PFSK-1 (cell line): ENCODE measurements at regions not wholly inside any gene's neighbourhood (a gene's known extent, or its start where the extent isn't known, plus 50 kb on each side); places are given as distances from the start of the nearest gene placed in this dataset.

Source experiments
- FOXP2 ChIP-seq: optimal IDR thresholded peaks from 2 replicates; pipeline ENCODE3; 2011; ENCODE audit warnings: borderline replicate concordance, control low read depth, inconsistent platforms; ENCODE audit not compliant: insufficient read depth; ENCODE audit errors: extremely low read length, extremely low read depth
- POLR2AphosphoS5 ChIP-seq: IDR thresholded peaks from 2 replicates; pipeline ENCODE4 v1.6.1; 2012; ENCODE audit warnings: low read depth, mild to moderate bottlenecking, control low read depth, low read length, moderate library complexity
- REST ChIP-seq, 2 experiments: IDR thresholded peaks; 2 replicates each; pipeline versions ENCODE4 v1.6.1 to v1.8.0; 2011 to 2012; ENCODE audit warnings: low read depth in 2 of 2, low read length in 2 of 2, control low read depth in 1 of 2, inconsistent platforms in 1 of 2, mild to moderate bottlenecking in 1 of 2, moderate library complexity in 1 of 2; ENCODE audit not compliant: insufficient read depth in 1 of 2

GRCh38 chr2:2506536-2506935, 175.5 kb upstream of the MYT1L start:
- no peak for TF ChIP-seq REST (IDR thresholded peaks at IDR 0.05; ENCODE audit: insufficient read depth in 1 of 2, low read depth in 2 of 2, low read length in 2 of 2)
- no peak for TF ChIP-seq FOXP2
- no peak for TF ChIP-seq POLR2AphosphoS5
